ENCODE measurements at regions not wholly inside any gene's neighbourhood (a gene's known extent, or its start where the extent isn't known, plus 50 kb on each side); places are given as distances from the start of the nearest gene placed in this dataset.

DNA sequence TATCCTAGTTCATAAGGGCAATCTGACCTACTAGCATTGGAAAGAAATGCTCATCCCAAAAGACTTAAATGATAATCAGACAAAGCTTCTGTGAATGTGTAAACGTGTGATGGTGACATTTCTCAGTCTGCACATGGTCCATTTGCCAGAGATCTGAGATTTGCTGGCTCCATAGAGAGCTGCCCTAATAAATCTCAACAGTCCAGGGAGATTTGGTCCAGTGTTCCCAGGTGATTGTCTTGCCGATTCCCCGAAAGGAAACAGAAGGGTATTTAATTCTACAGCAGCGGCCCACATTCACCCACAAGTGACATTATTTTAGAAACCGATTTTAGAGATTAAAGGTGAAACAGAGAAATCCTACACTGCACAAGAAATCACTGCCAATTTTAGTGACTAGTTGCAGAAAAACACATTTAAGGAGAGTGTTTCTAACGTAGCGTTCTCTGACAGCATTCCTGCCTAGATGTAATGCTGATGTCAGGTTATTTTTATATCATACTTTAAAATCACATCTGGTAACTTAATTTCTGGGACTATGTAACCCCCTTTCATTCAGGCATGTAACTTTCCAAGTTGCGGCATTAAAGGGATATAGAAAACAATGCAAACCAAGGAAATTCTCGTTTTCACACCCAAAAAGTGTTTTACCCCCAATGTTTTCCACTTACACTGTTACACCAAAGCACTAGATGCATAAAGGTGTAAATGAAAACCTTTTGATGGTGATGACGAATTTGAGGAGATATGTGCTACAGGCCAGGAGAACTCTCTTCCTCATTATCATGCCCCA is 231.9 kb upstream of the FN1 start:
- TF ChIP-seq, protein P1, sequence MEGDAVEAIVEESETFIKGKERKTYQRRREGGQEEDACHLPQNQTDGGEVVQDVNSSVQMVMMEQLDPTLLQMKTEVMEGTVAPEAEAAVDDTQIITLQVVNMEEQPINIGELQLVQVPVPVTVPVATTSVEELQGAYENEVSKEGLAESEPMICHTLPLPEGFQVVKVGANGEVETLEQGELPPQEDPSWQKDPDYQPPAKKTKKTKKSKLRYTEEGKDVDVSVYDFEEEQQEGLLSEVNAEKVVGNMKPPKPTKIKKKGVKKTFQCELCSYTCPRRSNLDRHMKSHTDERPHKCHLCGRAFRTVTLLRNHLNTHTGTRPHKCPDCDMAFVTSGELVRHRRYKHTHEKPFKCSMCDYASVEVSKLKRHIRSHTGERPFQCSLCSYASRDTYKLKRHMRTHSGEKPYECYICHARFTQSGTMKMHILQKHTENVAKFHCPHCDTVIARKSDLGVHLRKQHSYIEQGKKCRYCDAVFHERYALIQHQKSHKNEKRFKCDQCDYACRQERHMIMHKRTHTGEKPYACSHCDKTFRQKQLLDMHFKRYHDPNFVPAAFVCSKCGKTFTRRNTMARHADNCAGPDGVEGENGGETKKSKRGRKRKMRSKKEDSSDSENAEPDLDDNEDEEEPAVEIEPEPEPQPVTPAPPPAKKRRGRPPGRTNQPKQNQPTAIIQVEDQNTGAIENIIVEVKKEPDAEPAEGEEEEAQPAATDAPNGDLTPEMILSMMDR (IDR thresholded peaks at IDR 0.05), result no peak
- no peak for TF ChIP-seq POLR2A (IDR thresholded peaks at IDR 0.05)
